Endodermal cell (in vitro differentiated cells): ENCODE measurements at regions not wholly inside any gene's neighbourhood (a gene's known extent, or its start where the extent isn't known, plus 50 kb on each side); places are given as distances from the start of the nearest gene placed in this dataset. TPM values are rescaled to one million over a fixed set of nuclear protein-coding genes. Genes with fewer than 3 reads are reported as not detected.

Source experiments
- DNase-seq: peaks from one replicate; pipeline ENCODE4 v3.0.0-alpha.2; 2017
- H3K27ac ChIP-seq: 2 replicates; pipeline ENCODE4 v1.5.1; 2013; ENCODE audit warnings: mild to moderate bottlenecking, low read depth, low read length, moderate library complexity
- H3K27me3 ChIP-seq: 2 replicates; pipeline ENCODE4 v1.6.1; 2013; ENCODE audit warnings: mild to moderate bottlenecking, low read length, moderate library complexity; ENCODE audit not compliant: insufficient read depth, control insufficient read depth, poor library complexity, severe bottlenecking
- H3K36me3 ChIP-seq: 2 replicates; pipeline ENCODE4 v1.7.0; 2013; ENCODE audit warnings: mild to moderate bottlenecking, low read length, moderate library complexity; ENCODE audit not compliant: control insufficient read depth, insufficient read depth
- H3K4me1 ChIP-seq: one replicate; pipeline ENCODE4 v1.7.0; 2013; ENCODE audit warnings: low read length; ENCODE audit not compliant: control insufficient read depth, insufficient read depth
- H3K4me3 ChIP-seq: 2 replicates; pipeline ENCODE4 v1.5.1; 2013; ENCODE audit warnings: mild to moderate bottlenecking, low read length, moderate library complexity
- H3K9ac ChIP-seq: 2 replicates; pipeline ENCODE4 v1.6.1; 2013; ENCODE audit warnings: mild to moderate bottlenecking, low read length, moderate library complexity; ENCODE audit not compliant: poor library complexity, severe bottlenecking; ENCODE audit errors: extremely low read depth
- H3K9me3 ChIP-seq: 2 replicates; pipeline ENCODE4 v1.6.1; 2013; ENCODE audit warnings: mild to moderate bottlenecking, low read length, moderate library complexity; ENCODE audit not compliant: control insufficient read depth
- H3K27ac Mint-ChIP-seq: 2 replicates; pipeline ENCODE4 v1.8.0; 2020; ENCODE audit warnings: mixed read lengths
- H3K27me3 Mint-ChIP-seq: 2 replicates; pipeline ENCODE4 v1.8.0; 2021; ENCODE audit warnings: mild to moderate bottlenecking, mixed read lengths; ENCODE audit not compliant: insufficient read depth
- H3K36me3 Mint-ChIP-seq: 2 replicates; pipeline ENCODE4 v1.8.0; 2020; ENCODE audit warnings: low read depth, mixed read lengths
- H3K4me1 Mint-ChIP-seq: 2 replicates; pipeline ENCODE4 v1.8.0; 2020; ENCODE audit warnings: mixed read lengths
- H3K4me3 Mint-ChIP-seq: 2 replicates; pipeline ENCODE4 v1.8.0; 2020; ENCODE audit warnings: mild to moderate bottlenecking, moderate library complexity, mixed read lengths
- H3K9me3 Mint-ChIP-seq: 2 replicates; pipeline ENCODE4 v1.8.0; 2020; ENCODE audit warnings: mild to moderate bottlenecking, mixed read lengths
- CTCF ChIP-seq: fragments of 200-600 bp; sonication (generic); conservative IDR thresholded peaks from 2 replicates; pipeline ENCODE4 v1.5.0; 2021; ENCODE audit warnings: antibody characterized with exemption, mild to moderate bottlenecking
- WGBS, 2 experiments: methylation state at CpG; one replicate each; pipeline versions ENCODE4 v1.1.5 to v1.1.7; 2013; ENCODE audit warnings: missing lambda C conversion rate in 2 of 2, mixed read lengths in 1 of 2; ENCODE audit not compliant: insufficient coverage in 1 of 2, insufficient read length in 1 of 2; 5-methylcytosine and 5-hydroxymethylcytosine counted together
- microRNA-seq: library from miRNA; unstranded; fragments of <30 nt; microRNA quantifications from one replicate; pipeline ENCODE4 v1.2.0, GENCODE V29; 2020; ENCODE audit warnings: borderline microRNAs expressed

- Mint-ChIP-seq H3K9me3 (no peaks in the 10 kb centered on the region), H3K4me3 (no peak overlapping the region), H3K4me1 (no peaks in the 10 kb centered on the region), H3K36me3 (no peaks in the 10 kb centered on the region), H3K27me3 (no peaks in the 10 kb centered on the region), H3K27ac (no peak overlapping the region)
- 96% methylated on average over 2 of the region's 2 CpGs; no CpG with 5 or more reads in 1 of the 2 experiments for WGBS, 2 experiments
- no peaks in the 10 kb centered on the region for H3K27me3 ChIP-seq
- no peaks in the 10 kb centered on the region for H3K36me3 ChIP-seq
- TF ChIP-seq CTCF, result no peak
- H3K4me3 ChIP-seq, result no peak overlapping the region
- H3K9ac ChIP-seq, result no peak overlapping the region
- DNase-seq, result no peak
- H3K9me3 ChIP-seq, result no peaks in the 10 kb centered on the region
- no peak overlapping the region for H3K27ac ChIP-seq
- no peaks in the 10 kb centered on the region for H3K4me1 ChIP-seq
These were observed 62.3 kb upstream of the DPYD start for GRCh38 chr1:97983126-97983525.

GRCh38 chr1:97980530-97980929, 59.7 kb upstream of the DPYD start:
- H3K27ac ChIP-seq, result no peak overlapping the region
- H3K9me3 ChIP-seq, result no peaks in the 10 kb centered on the region
- no peak for DNase-seq
- H3K4me1 Mint-ChIP-seq, result no peaks in the 10 kb centered on the region
- H3K36me3 Mint-ChIP-seq, result no peaks in the 10 kb centered on the region
- TF ChIP-seq CTCF, result no peak
- 85% methylated on average over 2 of the region's 2 CpGs; no CpG with 5 or more reads in 1 of the 2 experiments for WGBS, 2 experiments
- no peaks in the 10 kb centered on the region for H3K36me3 ChIP-seq
- no peaks in the 10 kb centered on the region for H3K9me3 Mint-ChIP-seq
- H3K27me3 ChIP-seq, result no peaks in the 10 kb centered on the region
- H3K4me1 ChIP-seq, result no peaks in the 10 kb centered on the region
- H3K27me3 Mint-ChIP-seq, result no peaks in the 10 kb centered on the region
- no peak overlapping the region for H3K9ac ChIP-seq
- no peak overlapping the region for H3K4me3 ChIP-seq
- no peak overlapping the region for H3K27ac Mint-ChIP-seq
- no peak overlapping the region for H3K4me3 Mint-ChIP-seq

GRCh38 chr1:97976801-97977200, 56.0 kb upstream of the DPYD start:
- DNase-seq, result no peak
- Histone ChIP-seq H3K4me1 (no peaks in the 10 kb centered on the region), H3K4me3 (no peak overlapping the region), H3K9ac (no peak overlapping the region), H3K27ac (no peak overlapping the region), H3K9me3 (no peaks in the 10 kb centered on the region), H3K36me3 (no peaks in the 10 kb centered on the region), H3K27me3 (no peaks in the 10 kb centered on the region)
- no peaks in the 10 kb centered on the region for H3K27me3 Mint-ChIP-seq
- H3K4me1 Mint-ChIP-seq, result no peaks in the 10 kb centered on the region
- no peaks in the 10 kb centered on the region for H3K9me3 Mint-ChIP-seq
- TF ChIP-seq CTCF, result no peak
- H3K36me3 Mint-ChIP-seq, result no peaks in the 10 kb centered on the region
- H3K27ac Mint-ChIP-seq, result no peak overlapping the region
- no peak overlapping the region for H3K4me3 Mint-ChIP-seq

Small RNAs in the stretch of these regions (microRNA-seq; reads per million reads assigned to microRNA genes)
- not detected for gene MIR2682
